ENCODE measurements at regions not wholly inside any gene's neighbourhood (a gene's known extent, or its start where the extent isn't known, plus 50 kb on each side); places are given as distances from the start of the nearest gene placed in this dataset.
A peak's percentile ranks its signal among the peaks of the same experiment; 100 is the strongest.

DNA sequence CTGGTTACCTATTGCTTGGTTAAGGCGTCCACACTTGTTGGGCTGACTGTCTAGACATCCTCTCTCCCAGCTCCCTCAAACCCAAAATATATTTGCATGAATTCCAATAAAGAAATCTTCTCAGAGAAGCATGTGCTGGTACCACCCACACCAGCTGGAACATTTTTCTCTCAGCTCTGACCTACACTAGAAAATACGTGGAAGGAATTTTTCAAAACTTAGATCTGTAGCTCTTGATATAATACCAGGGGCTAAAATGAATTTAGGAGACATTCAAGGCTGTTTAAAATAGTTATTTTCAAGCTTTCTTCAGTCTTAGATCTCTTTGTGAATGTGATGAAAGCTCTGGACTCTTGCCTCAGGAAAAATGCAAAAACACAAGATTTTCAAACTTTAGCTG is 590.4 kb downstream of the PDCD6IP start:
- Mint-ChIP-seq H3K4me3 (ENCODE audit: unreplicated experiment) (no peak overlapping the region), H3K9me3 (ENCODE audit: unreplicated experiment) (no peaks in the 10 kb centered on the region), H3K4me1 (ENCODE audit: low read depth, unreplicated experiment) (no peaks in the 10 kb centered on the region), H3K27ac (ENCODE audit: unreplicated experiment) (no peak overlapping the region), H3K27me3 (ENCODE audit: insufficient read depth, unreplicated experiment) (no peaks in the 10 kb centered on the region), H3K36me3 (ENCODE audit: insufficient read depth, unreplicated experiment) (no peaks in the 10 kb centered on the region)
- no peak for TF ChIP-seq CTCF (IDR thresholded peaks at IDR 0.05; ENCODE audit: insufficient read depth in 1 of 2, low read depth in 1 of 2, low read length in 1 of 2, severe bottlenecking in 1 of 2, unreplicated experiment in 1 of 2)
- H3K4me1 ChIP-seq = no peaks in the 10 kb centered on the region
- no TSS peak for BruUV-seq (replicated peaks)
- intact Hi-C loops (cut with micrococcal nuclease; ENCODE audit: unreplicated experiment) = loop anchor here (5.0 to 10.0 kb wide), 2 partner anchors 124 to 507 kb away; no protein-coding TSS in a partner anchor
- no peak for DNase-seq
- no peaks in the 10 kb centered on the region for H3K9me3 ChIP-seq
- POLR2A ChIA-PET = no interaction called here
- no peaks in the 10 kb centered on the region for H3K36me3 ChIP-seq (ENCODE audit: control insufficient read depth, insufficient read depth, low read length)
- CTCF ChIA-PET = no interaction called here
- H3K4me3 ChIP-seq (ENCODE audit: low read depth, low read length) = no peak overlapping the region
- no peaks in the 10 kb centered on the region for H3K27me3 ChIP-seq (replicated peaks; ENCODE audit: control insufficient read depth, insufficient read depth, low read length)

DNA sequence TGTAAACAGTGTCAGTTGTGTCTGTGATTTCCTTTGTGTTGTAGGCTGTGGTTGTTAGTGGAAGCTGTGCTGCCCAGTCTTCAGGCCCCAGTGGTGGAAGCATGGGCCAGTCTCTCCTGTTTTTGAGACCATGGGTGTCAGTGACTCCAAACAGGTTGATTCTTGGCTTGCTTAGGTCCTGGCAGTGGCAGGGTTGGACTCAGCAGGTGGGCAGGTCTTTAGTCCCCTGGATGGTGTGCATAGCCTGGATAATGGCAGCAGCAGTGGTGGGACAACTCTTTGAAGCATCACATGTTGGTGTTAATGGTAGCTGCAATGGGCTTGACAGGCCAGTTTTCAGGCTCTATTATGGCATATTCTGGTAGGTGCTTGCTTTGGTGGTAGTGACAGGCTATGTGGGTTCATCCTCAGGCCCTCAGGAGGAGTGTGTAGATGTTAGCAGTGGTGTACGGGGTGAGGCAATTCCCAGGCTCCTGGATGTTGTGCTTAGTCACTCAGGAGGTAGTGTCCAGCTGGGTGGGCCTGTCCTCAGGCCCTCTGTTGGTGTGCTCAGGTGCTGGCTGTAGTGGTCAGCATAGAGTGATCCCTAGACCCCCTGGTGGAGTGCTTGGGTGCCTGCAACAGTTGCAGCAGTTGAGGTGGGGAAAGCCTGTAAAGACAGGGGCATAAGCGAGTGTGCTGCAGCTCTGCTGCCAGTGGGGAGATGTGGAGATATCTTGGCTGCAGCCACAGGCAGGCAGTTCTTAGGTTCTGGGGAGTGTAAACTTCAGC is 596.7 kb downstream of the PDCD6IP start:
- Histone ChIP-seq H3K9me3 (no peaks in the 10 kb centered on the region), H3K4me1 (no peaks in the 10 kb centered on the region), H3K36me3 (ENCODE audit: control insufficient read depth, insufficient read depth, low read length) (no peaks in the 10 kb centered on the region), H3K27me3 (replicated peaks; ENCODE audit: control insufficient read depth, insufficient read depth, low read length) (no peaks in the 10 kb centered on the region), H3K4me3 (ENCODE audit: low read depth, low read length) (no peak overlapping the region)
- Mint-ChIP-seq H3K4me3 (ENCODE audit: unreplicated experiment) (no peak overlapping the region), H3K9me3 (ENCODE audit: unreplicated experiment) (peaks cover 6% of the 10 kb centered on the region), H3K4me1 (ENCODE audit: low read depth, unreplicated experiment) (no peaks in the 10 kb centered on the region), H3K27ac (ENCODE audit: unreplicated experiment) (no peak overlapping the region), H3K27me3 (ENCODE audit: insufficient read depth, unreplicated experiment) (no peaks in the 10 kb centered on the region), H3K36me3 (ENCODE audit: insufficient read depth, unreplicated experiment) (no peaks in the 10 kb centered on the region)
- CTCF ChIA-PET = no interaction called here
- POLR2A ChIA-PET = no interaction called here
- TF ChIP-seq CTCF (IDR thresholded peaks at IDR 0.05; ENCODE audit: insufficient read depth in 1 of 2, low read depth in 1 of 2, low read length in 1 of 2, severe bottlenecking in 1 of 2, unreplicated experiment in 1 of 2) = peak in 1 of 2 experiments; percentile 26
- BruUV-seq (replicated peaks) = no TSS peak
- peak in 1 of 2 experiments; percentile 12 for DNase-seq
- intact Hi-C loops (cut with micrococcal nuclease; ENCODE audit: unreplicated experiment) = no loop called here

DNA sequence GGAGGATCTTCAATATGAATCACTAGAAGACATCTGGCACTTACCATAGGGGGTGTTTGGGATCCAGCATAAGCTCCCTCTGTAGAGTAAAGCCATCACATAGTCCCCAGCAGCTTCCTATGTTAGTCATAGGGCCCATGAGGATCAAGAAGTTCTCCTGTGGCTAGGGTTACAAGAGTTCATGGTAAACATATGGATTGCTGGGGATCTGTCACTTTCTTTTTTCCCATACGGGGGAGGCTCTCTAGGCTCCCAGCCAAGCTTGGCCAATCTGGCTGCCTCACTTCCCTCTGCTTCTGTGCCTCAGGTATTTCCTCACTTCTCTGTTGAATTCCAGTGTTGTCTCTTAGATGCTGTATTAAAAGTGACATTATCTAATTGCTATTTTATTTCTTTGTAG is 597.9 kb downstream of the PDCD6IP start:
- Histone ChIP-seq H3K4me1 (no peaks in the 10 kb centered on the region), H3K27me3 (replicated peaks; ENCODE audit: control insufficient read depth, insufficient read depth, low read length) (no peaks in the 10 kb centered on the region), H3K4me3 (ENCODE audit: low read depth, low read length) (no peak overlapping the region), H3K9me3 (no peaks in the 10 kb centered on the region), H3K36me3 (ENCODE audit: control insufficient read depth, insufficient read depth, low read length) (no peaks in the 10 kb centered on the region)
- no peaks in the 10 kb centered on the region for H3K27me3 Mint-ChIP-seq (ENCODE audit: insufficient read depth, unreplicated experiment)
- H3K27ac Mint-ChIP-seq (ENCODE audit: unreplicated experiment) = no peak overlapping the region
- no peak overlapping the region for H3K4me3 Mint-ChIP-seq (ENCODE audit: unreplicated experiment)
- ChIA-PET POLR2A (no interaction called here), CTCF (no interaction called here)
- intact Hi-C loops (cut with micrococcal nuclease; ENCODE audit: unreplicated experiment) = no loop called here
- H3K36me3 Mint-ChIP-seq (ENCODE audit: insufficient read depth, unreplicated experiment) = no peaks in the 10 kb centered on the region
- peaks cover 6% of the 10 kb centered on the region for H3K9me3 Mint-ChIP-seq (ENCODE audit: unreplicated experiment)
- no TSS peak for BruUV-seq (replicated peaks)
- no peaks in the 10 kb centered on the region for H3K4me1 Mint-ChIP-seq (ENCODE audit: low read depth, unreplicated experiment)
- TF ChIP-seq CTCF (IDR thresholded peaks at IDR 0.05; ENCODE audit: insufficient read depth in 1 of 2, low read depth in 1 of 2, low read length in 1 of 2, severe bottlenecking in 1 of 2, unreplicated experiment in 1 of 2) = no peak
- no peak for DNase-seq

Data from Caco-2 (cell line).